HL-60 (cell line): ENCODE measurements at regions not wholly inside any gene's neighbourhood (a gene's known extent, or its start where the extent isn't known, plus 50 kb on each side); places are given as distances from the start of the nearest gene placed in this dataset.

Source experiments
- CTCF ChIP-seq: IDR thresholded peaks from one replicate; pipeline ENCODE4 v1.5.1; 2011; ENCODE audit warnings: low read length, control low read depth, inconsistent platforms; ENCODE audit not compliant: insufficient read depth
- GABPA ChIP-seq: IDR thresholded peaks from 2 replicates; pipeline ENCODE4 v1.6.1; 2012; ENCODE audit warnings: low read depth
- POLR2AphosphoS5 ChIP-seq: IDR thresholded peaks from 2 replicates; pipeline ENCODE4 v1.6.1; 2012; ENCODE audit warnings: low read depth
- REST ChIP-seq: IDR thresholded peaks from 2 replicates; pipeline ENCODE4 v1.6.1; 2012; ENCODE audit warnings: low read depth; ENCODE audit not compliant: insufficient replicate concordance
- SPI1 ChIP-seq: IDR thresholded peaks from 2 replicates; pipeline ENCODE4 v1.6.1; 2012; ENCODE audit warnings: low read depth, mild to moderate bottlenecking, borderline replicate concordance

- no peak for TF ChIP-seq POLR2AphosphoS5
- TF ChIP-seq REST = no peak
- no peak for TF ChIP-seq CTCF
- TF ChIP-seq GABPA = no peak
- TF ChIP-seq SPI1 = no peak
Measured at GRCh38 chr10:129398711-129399141, 68.3 kb upstream of the MGMT start.
